AG09319 (cell line): ENCODE measurements at regions not wholly inside any gene's neighbourhood (a gene's known extent, or its start where the extent isn't known, plus 50 kb on each side); places are given as distances from the start of the nearest gene placed in this dataset.

Experiments
- DNase-seq: peaks from one replicate; pipeline ENCODE4 v3.0.0-alpha.2; 2010; ENCODE audit warnings: low read depth; ENCODE audit errors: extremely low read depth
- TF ChIP-seq, protein P1 (sequence below): IDR thresholded peaks from 2 replicates; pipeline ENCODE4 v1.5.1; 2011; ENCODE audit warnings: low read depth, mild to moderate bottlenecking, inconsistent platforms, low read length, moderate library complexity

DNA sequence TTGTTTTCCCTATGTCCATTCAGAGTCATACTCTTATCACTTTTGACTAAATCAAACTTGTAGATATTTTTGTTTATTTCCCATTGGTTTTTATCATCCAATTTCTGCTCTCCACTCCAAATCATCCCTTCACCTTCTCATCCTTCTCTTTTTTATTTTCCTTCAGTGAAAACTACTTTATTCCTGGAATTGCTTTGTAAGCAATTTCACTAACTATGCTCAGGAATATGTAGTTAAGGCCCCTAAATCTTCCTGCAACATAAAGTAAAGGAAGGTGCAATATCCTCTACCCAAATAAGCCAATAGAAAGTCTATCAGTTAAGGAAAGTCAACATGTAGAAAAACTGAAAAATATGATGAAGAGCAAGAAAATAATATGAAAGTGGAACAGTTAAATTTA, 308.4 kb downstream of the SEC23A start:
- TF ChIP-seq, protein P1, sequence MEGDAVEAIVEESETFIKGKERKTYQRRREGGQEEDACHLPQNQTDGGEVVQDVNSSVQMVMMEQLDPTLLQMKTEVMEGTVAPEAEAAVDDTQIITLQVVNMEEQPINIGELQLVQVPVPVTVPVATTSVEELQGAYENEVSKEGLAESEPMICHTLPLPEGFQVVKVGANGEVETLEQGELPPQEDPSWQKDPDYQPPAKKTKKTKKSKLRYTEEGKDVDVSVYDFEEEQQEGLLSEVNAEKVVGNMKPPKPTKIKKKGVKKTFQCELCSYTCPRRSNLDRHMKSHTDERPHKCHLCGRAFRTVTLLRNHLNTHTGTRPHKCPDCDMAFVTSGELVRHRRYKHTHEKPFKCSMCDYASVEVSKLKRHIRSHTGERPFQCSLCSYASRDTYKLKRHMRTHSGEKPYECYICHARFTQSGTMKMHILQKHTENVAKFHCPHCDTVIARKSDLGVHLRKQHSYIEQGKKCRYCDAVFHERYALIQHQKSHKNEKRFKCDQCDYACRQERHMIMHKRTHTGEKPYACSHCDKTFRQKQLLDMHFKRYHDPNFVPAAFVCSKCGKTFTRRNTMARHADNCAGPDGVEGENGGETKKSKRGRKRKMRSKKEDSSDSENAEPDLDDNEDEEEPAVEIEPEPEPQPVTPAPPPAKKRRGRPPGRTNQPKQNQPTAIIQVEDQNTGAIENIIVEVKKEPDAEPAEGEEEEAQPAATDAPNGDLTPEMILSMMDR = no peak
- DNase-seq = no peak

DNA sequence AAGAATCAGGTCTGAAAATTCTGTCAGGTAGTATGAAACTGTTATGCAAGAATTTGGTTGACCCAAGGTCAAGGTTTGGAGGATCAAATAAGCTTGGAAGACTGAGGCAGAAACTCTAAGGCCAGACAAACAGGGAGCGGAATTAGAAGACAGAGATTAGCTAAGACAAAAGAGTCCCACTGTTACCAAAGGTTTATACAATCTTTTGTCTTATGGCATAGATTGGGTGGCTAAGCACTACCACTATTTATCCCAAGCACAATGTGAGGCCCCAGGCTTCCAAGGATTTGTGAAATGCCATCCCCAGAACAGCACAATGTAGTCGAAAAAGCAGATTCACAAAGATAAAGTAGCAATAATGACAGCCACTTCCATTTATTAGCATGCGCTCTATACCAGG, 311.2 kb downstream of the SEC23A start:
- TF ChIP-seq, protein P1 = no peak
- DNase-seq = no peak

- no peak for DNase-seq
- TF ChIP-seq, protein P1 = no peak
Observed at GRCh38 chr14:38790916-38791315, 312.1 kb downstream of the SEC23A start.

- TF ChIP-seq, protein P1 = no peak
- no peak for DNase-seq
Observed at GRCh38 chr14:38789805-38790204, 313.2 kb downstream of the SEC23A start.

GRCh38 chr14:38788060-38788459, 315.0 kb downstream of the SEC23A start:
- no peak for DNase-seq
- TF ChIP-seq, protein P1 = no peak

- no peak for DNase-seq
- TF ChIP-seq, protein P1 = no peak
Observed at GRCh38 chr14:38786921-38787320, 316.1 kb downstream of the SEC23A start.

DNA sequence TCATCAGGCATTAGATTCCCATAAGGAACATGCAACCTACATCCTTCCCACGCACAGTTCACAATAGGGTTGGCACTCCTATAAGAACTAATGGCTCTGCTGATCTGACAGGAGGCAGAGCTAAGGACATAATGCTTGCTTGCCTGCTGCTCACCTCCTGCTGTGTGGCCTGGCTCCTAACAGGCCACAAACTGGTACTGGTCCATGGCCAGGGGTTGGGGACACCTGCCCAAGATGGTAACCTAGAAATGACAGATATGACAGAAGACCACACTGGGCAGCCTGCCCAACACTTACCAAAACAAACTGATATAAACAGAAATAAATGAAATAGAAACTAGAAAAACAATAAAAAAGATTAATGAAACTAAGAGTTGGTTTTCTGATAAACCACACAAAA, 325.6 kb downstream of the SEC23A start:
- no peak for DNase-seq
- TF ChIP-seq, protein P1 = no peak

DNA sequence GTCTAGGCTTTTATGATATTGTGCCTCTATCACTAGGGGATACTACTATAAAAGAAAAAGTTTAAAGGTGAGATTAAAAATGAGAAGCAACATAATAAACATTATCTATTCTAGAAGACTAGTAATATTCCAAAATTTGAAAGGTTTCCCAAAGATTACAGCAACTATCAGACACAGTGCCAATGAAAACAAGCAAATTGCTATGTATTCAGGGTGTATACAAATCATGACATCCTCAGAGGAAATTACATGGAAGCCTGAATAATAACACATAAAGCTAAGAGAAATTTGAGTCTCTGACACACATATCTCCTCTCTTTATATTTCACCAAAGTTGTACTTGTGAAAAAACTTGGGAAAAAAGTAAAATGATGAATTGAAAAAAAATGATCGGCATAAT, 327.0 kb downstream of the SEC23A start:
- DNase-seq = no peak
- TF ChIP-seq, protein P1 = no peak
